ENCODE measurements at regions not wholly inside any gene's neighbourhood (a gene's known extent, or its start where the extent isn't known, plus 50 kb on each side); places are given as distances from the start of the nearest gene placed in this dataset.
A peak's percentile ranks its signal among the peaks of the same experiment; 100 is the strongest.

GRCh38 chr2:215621381-215621780, 185.5 kb upstream of the FN1 start:
- Histone ChIP-seq H3K36me3 (replicated peaks) (no peaks in the 10 kb centered on the region), H3K9me3 (no peaks in the 10 kb centered on the region), H3K4me3 (no peak overlapping the region), H3K4me1 (peaks cover 22% of the 10 kb centered on the region), H3K27me3 (ENCODE audit: low read depth) (no peaks in the 10 kb centered on the region)
- in situ Hi-C loops (cut with MboI; ENCODE audit: low sequenced_read_pairs), result no loop called here
- no peak for DNase-seq (ENCODE audit: low spot score in 2 of 2)

- in situ Hi-C loops (cut with MboI; ENCODE audit: low sequenced_read_pairs), result no loop called here
- DNase-seq (ENCODE audit: low spot score in 2 of 2), result no peak
- Histone ChIP-seq H3K4me1 (peaks cover 20% of the 10 kb centered on the region), H3K4me3 (no peak overlapping the region), H3K9me3 (no peaks in the 10 kb centered on the region), H3K27me3 (ENCODE audit: low read depth) (no peaks in the 10 kb centered on the region), H3K36me3 (replicated peaks) (no peaks in the 10 kb centered on the region)
Measured at GRCh38 chr2:215620528-215620927, 184.7 kb upstream of the FN1 start.

- in situ Hi-C loops (cut with MboI; ENCODE audit: low sequenced_read_pairs), result no loop called here
- H3K9me3 ChIP-seq, result no peaks in the 10 kb centered on the region
- H3K36me3 ChIP-seq (replicated peaks), result no peaks in the 10 kb centered on the region
- H3K4me3 ChIP-seq, result no peak overlapping the region
- no peaks in the 10 kb centered on the region for H3K27me3 ChIP-seq (ENCODE audit: low read depth)
- peaks cover 20% of the 10 kb centered on the region for H3K4me1 ChIP-seq
- DNase-seq (ENCODE audit: low spot score in 2 of 2), result peak; percentile 28 to 70
Measured at GRCh38 chr2:215619989-215620388, 184.1 kb upstream of the FN1 start.

GRCh38 chr2:215619022-215619958, 183.4 kb upstream of the FN1 start:
- DNase-seq (ENCODE audit: low spot score in 2 of 2), result peak; percentile 73
- in situ Hi-C loops (cut with MboI; ENCODE audit: low sequenced_read_pairs), result no loop called here
- Histone ChIP-seq H3K36me3 (replicated peaks) (no peaks in the 10 kb centered on the region), H3K4me3 (no peak overlapping the region), H3K9me3 (no peaks in the 10 kb centered on the region), H3K27me3 (ENCODE audit: low read depth) (no peaks in the 10 kb centered on the region), H3K4me1 (peaks cover 20% of the 10 kb centered on the region)

GRCh38 chr2:215618145-215618544, 182.3 kb upstream of the FN1 start:
- Histone ChIP-seq H3K36me3 (replicated peaks) (no peaks in the 10 kb centered on the region), H3K27me3 (ENCODE audit: low read depth) (no peaks in the 10 kb centered on the region), H3K9me3 (no peaks in the 10 kb centered on the region), H3K4me1 (peaks cover 20% of the 10 kb centered on the region), H3K4me3 (no peak overlapping the region)
- in situ Hi-C loops (cut with MboI; ENCODE audit: low sequenced_read_pairs), result no loop called here
- DNase-seq (ENCODE audit: low spot score in 2 of 2), result no peak

GRCh38 chr2:215617060-215617824, 181.4 kb upstream of the FN1 start:
- no peak for DNase-seq (ENCODE audit: low spot score in 2 of 2)
- Histone ChIP-seq H3K36me3 (replicated peaks) (no peaks in the 10 kb centered on the region), H3K9me3 (no peaks in the 10 kb centered on the region), H3K4me3 (no peak overlapping the region), H3K4me1 (peaks cover 20% of the 10 kb centered on the region), H3K27me3 (ENCODE audit: low read depth) (no peaks in the 10 kb centered on the region)
- in situ Hi-C loops (cut with MboI; ENCODE audit: low sequenced_read_pairs), result no loop called here

- no peak for DNase-seq (ENCODE audit: low spot score in 2 of 2)
Measured at GRCh38 chr2:215615803-215616174, 179.9 kb upstream of the FN1 start.

GRCh38 chr2:215615067-215615802, 179.4 kb upstream of the FN1 start:
- H3K27me3 ChIP-seq (ENCODE audit: low read depth), result no peaks in the 10 kb centered on the region
- no peak for DNase-seq (ENCODE audit: low spot score in 2 of 2)
- in situ Hi-C loops (cut with MboI; ENCODE audit: low sequenced_read_pairs), result no loop called here
- no peaks in the 10 kb centered on the region for H3K9me3 ChIP-seq
- H3K4me3 ChIP-seq, result no peak overlapping the region
- peaks cover 19% of the 10 kb centered on the region for H3K4me1 ChIP-seq
- no peaks in the 10 kb centered on the region for H3K36me3 ChIP-seq (replicated peaks)

More at GRCh38 chr2:215615803-215616174, 179.9 kb upstream of the FN1 start:
- in situ Hi-C loops (cut with MboI; ENCODE audit: low sequenced_read_pairs), result no loop called here
- Histone ChIP-seq H3K9me3 (no peaks in the 10 kb centered on the region), H3K36me3 (replicated peaks) (no peaks in the 10 kb centered on the region), H3K4me3 (no peak overlapping the region), H3K27me3 (ENCODE audit: low read depth) (no peaks in the 10 kb centered on the region), H3K4me1 (peaks cover 20% of the 10 kb centered on the region)

- DNase-seq (ENCODE audit: low spot score in 2 of 2), result no peak
- H3K4me3 ChIP-seq, result no peak overlapping the region
- no peaks in the 10 kb centered on the region for H3K36me3 ChIP-seq (replicated peaks)
- H3K9me3 ChIP-seq, result no peaks in the 10 kb centered on the region
- in situ Hi-C loops (cut with MboI; ENCODE audit: low sequenced_read_pairs), result no loop called here
- H3K27me3 ChIP-seq (ENCODE audit: low read depth), result no peaks in the 10 kb centered on the region
- H3K4me1 ChIP-seq, result peaks cover 9% of the 10 kb centered on the region
Measured at GRCh38 chr2:215614296-215614695, 178.4 kb upstream of the FN1 start.

- H3K9me3 ChIP-seq, result no peaks in the 10 kb centered on the region
- no peaks in the 10 kb centered on the region for H3K36me3 ChIP-seq (replicated peaks)
- H3K4me1 ChIP-seq, result peaks cover 6% of the 10 kb centered on the region
- in situ Hi-C loops (cut with MboI; ENCODE audit: low sequenced_read_pairs), result no loop called here
- H3K27me3 ChIP-seq (ENCODE audit: low read depth), result no peaks in the 10 kb centered on the region
- H3K4me3 ChIP-seq, result no peak overlapping the region
- DNase-seq (ENCODE audit: low spot score in 2 of 2), result no peak
Measured at GRCh38 chr2:215613888-215614287, 178.0 kb upstream of the FN1 start.

- Histone ChIP-seq H3K4me1 (peaks cover under 1% of the 10 kb centered on the region; the same call in 1 of the 2 replicates), H3K27me3 (ENCODE audit: low read depth) (no peaks in the 10 kb centered on the region), H3K36me3 (replicated peaks) (no peaks in the 10 kb centered on the region), H3K4me3 (no peak overlapping the region), H3K9me3 (no peaks in the 10 kb centered on the region)
- DNase-seq (ENCODE audit: low spot score in 2 of 2), result no peak
- in situ Hi-C loops (cut with MboI; ENCODE audit: low sequenced_read_pairs), result no loop called here
Measured at GRCh38 chr2:215613280-215613679, 177.4 kb upstream of the FN1 start.

- no peaks in the 10 kb centered on the region for H3K9me3 ChIP-seq
- in situ Hi-C loops (cut with MboI; ENCODE audit: low sequenced_read_pairs), result no loop called here
- no peaks in the 10 kb centered on the region for H3K27me3 ChIP-seq (ENCODE audit: low read depth)
- DNase-seq (ENCODE audit: low spot score in 2 of 2), result no peak
- no peak overlapping the region for H3K4me3 ChIP-seq
- H3K36me3 ChIP-seq (replicated peaks), result no peaks in the 10 kb centered on the region
- H3K4me1 ChIP-seq, result no peaks in the 10 kb centered on the region
Measured at GRCh38 chr2:215612786-215613185, 176.9 kb upstream of the FN1 start.

GRCh38 chr2:215611609-215612386, 175.9 kb upstream of the FN1 start:
- in situ Hi-C loops (cut with MboI; ENCODE audit: low sequenced_read_pairs), result no loop called here
- no peaks in the 10 kb centered on the region for H3K9me3 ChIP-seq
- H3K36me3 ChIP-seq (replicated peaks), result no peaks in the 10 kb centered on the region
- H3K27me3 ChIP-seq (ENCODE audit: low read depth), result no peaks in the 10 kb centered on the region
- no peak for DNase-seq (ENCODE audit: low spot score in 2 of 2)
- H3K4me1 ChIP-seq, result no peaks in the 10 kb centered on the region
- no peak overlapping the region for H3K4me3 ChIP-seq

All from HAP-1 (cell line).